Renal pelvis (tissue), 1 donor: ENCODE measurements at regions not wholly inside any gene's neighbourhood (a gene's known extent, or its start where the extent isn't known, plus 50 kb on each side); places are given as distances from the start of the nearest gene placed in this dataset.

Experiments used
- DNase-seq: peaks from one replicate; pipeline ENCODE4 v3.0.0-alpha.2; 2013

DNA sequence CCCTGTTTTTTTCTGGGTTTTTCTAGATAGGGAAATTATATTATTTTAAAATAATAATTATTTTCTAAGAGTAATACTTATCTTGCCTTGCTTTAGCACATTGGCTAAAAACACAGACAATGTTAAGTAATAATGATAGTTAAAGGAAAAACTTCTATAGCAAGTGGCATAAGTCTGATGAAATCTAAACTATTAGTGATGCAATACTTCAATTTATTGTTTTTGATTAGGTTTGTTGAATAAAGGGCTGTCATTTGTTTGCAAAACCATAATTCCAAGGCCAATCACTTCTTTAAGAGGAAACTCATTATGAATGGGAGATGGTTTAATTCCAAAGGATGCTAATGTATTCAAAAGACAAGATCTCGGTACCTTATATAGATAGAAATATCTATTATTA is 293.8 kb upstream of the FBXL7 start:
- DNase-seq = no peak

DNA sequence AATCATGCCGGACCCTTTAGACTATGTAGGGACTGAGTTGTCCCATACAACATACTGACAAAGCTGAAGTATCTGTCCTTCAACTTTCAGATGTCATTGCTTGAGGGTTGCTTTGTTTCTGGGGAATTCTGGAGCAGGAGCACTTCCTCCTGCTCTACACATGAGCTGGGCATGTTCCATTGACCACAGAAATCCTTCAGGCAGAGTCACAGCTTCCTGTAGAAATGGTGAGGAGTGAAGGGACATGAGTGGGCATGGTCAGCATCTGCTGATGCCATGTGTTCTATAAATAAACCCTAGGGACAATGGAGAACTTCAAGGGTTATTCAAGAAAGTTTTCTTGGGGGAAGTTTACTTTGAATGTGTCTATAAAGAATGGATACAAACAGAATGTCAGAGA is 296.6 kb upstream of the FBXL7 start:
- DNase-seq = no peak

- no peak for DNase-seq
Measured at GRCh38 chr5:15191012-15191411, 309.0 kb upstream of the FBXL7 start.

- no peak for DNase-seq
Measured at GRCh38 chr5:15183520-15183919, 311.9 kb upstream of the ANKH start.

DNA sequence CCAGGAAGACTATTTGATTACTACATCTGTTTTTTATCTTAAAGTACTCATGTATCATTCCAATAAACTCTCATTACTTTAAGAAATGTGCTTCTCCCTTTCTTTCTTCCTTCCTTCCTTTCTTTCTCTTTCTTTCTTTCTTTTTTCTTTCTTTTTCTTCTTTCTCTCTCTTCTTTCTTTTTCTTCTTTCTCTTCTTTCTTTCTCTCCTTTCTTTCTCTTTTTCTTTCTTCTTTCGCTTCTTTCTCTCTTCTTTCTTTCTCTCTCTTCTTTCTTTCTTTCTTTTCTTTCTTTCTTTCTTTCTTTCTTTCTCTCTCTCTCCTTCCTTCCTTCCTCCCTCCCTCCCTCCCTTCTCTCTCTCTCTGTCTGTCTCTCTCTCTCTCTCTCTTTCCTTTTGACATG is 298.6 kb upstream of the ANKH start:
- DNase-seq = no peak

DNA sequence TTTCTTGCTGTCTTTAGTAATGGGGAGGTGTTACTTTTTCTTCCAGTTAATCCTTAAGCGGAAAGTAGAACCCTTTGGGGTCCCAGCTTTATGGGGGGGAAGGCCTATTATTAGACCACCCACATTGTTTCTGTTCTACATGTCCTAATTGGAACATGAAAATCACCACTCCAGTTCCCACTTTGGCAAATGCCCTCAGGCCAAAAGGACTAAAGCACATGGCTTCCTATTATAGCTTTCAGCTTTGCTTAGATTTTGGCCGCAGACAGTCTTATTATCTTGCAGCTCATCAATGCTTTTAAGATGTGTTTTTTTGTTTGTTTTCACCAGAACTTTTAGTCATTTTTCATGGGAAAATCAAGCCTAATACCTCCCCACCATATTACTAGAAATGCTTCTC is 296.8 kb upstream of the ANKH start:
- no peak for DNase-seq

- no peak for DNase-seq
Measured at GRCh38 chr5:15160091-15160490, 288.5 kb upstream of the ANKH start.

DNA sequence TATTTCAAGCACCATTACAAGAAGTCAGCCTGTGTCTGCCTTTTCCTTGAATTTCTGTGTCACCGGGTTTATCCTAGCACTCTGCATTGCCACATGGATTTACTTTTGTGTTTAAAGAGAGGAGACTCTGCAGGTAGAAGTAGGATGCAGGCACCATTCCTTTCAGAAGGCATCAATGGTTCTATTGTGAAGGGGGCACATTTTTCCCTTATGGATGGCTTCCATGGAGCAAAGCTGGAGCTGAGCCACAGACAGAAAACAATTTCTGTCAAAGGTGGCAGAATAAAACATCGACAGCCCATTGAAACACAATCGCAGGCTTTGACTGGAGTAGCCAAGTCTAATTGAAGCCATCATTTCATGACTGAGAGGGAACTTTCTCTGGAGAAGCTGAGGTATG is 288.0 kb upstream of the ANKH start:
- DNase-seq = no peak

- DNase-seq = no peak
Measured at GRCh38 chr5:15142458-15142857, 270.9 kb upstream of the ANKH start.

GRCh38 chr5:15137414-15137813 is 265.8 kb upstream of the ANKH start:
- DNase-seq = no peak

DNA sequence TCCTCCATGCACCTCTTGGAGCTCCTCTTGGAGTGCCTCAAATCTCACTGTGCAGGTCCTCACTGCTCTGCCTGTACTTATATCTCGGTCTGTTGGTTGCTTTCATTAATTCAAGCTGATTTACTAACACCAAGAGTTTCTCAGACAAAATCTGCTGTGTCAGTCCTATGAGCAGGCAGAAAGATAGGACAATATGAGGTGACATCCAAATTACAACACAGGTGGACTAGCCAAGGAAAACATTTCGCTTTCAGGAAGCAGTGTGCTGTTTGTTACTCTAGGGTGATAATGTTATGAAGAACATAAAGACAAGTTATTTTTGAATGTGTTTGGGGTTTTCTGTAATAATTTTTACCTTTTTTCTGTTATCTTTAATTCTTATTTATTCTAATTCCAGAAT is 264.1 kb upstream of the ANKH start:
- DNase-seq = no peak

- DNase-seq = no peak
Measured at GRCh38 chr5:15133456-15133965, 261.9 kb upstream of the ANKH start.

DNA sequence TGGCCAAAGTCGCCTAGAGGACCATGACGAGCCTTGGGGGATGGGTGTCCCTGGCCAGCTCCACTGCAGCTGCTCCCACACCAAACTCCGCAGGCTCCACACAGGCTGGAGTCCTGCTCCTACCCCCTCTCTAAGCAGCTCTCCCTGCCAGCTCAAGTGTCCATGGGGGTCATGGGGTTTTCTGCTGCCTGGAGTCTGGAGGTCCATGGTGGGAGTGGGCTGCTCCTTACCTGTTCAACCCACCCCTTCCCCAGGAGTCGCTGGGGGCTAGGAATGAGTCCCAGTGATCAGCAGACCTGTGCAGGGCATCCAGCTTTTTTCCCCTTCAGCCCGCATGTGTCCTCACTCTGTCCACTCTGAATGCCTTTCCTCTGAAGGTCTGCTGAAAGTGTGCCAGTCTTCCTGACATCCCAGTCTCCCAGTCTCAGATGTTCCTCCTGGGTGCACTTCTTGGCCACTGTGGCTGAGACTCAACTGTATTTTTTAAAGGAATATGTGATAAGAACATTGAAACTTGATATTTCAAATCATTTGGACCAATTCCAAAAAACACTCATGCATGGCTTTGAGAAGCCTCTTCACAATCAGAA is 261.3 kb upstream of the ANKH start:
- no peak for DNase-seq

- DNase-seq = no peak
Measured at GRCh38 chr5:15131909-15132308, 260.3 kb upstream of the ANKH start.

DNA sequence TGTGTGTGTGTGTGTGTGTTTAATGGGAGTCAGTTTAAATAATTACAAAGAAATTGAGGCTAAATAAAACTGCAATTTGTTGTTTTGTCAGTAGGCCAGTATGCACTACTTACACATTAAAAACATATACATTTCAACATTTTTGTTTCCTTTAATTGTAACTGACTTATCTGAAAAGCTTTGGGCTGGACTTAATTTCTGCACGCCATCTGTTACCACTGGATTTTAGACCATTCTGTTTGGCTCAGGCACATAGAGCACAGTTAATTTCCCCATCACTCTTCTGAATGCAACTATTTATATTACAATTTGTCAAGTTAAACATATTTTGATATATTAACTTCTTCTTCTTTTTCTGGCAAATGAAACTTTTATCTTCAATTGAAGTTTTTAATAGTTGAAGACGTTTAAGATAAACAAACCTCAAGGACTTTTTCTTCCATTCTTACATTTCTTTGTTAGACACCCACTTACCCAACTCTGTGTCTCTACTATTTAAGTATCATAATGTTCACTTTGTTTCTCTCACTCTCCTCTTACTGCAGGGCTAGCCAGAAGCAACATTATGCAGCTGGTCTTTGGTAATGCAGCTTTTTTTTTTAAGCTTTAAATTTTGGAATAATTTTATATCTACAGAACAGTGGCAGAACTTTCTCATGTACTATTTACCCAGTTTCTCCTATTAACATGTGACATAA is 253.4 kb upstream of the ANKH start:
- peak; percentile 4 for DNase-seq

GRCh38 chr5:15124461-15124860 is 252.9 kb upstream of the ANKH start:
- no peak for DNase-seq

DNA sequence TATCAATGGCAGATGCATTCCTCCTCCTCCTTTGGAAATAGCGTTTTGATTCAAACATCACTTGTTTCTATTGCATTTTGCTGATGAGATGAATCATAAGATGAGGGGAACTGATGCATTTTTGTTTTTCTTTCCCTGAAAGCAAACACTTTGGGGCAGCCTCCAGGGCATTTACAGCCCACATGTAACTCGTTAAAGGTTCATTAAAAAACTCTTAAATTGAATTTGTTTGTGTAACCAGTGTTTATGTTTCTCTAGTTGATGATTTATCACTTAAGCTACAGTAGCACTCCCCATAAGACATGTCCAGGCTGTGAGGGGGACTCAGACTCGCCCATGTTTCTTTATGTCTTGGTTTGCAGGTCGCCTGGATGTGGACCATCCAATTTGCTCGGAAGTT is 246.1 kb upstream of the ANKH start:
- peak; percentile 29 for DNase-seq

- DNase-seq = no peak
Measured at GRCh38 chr5:15116996-15117395, 245.4 kb upstream of the ANKH start.

DNA sequence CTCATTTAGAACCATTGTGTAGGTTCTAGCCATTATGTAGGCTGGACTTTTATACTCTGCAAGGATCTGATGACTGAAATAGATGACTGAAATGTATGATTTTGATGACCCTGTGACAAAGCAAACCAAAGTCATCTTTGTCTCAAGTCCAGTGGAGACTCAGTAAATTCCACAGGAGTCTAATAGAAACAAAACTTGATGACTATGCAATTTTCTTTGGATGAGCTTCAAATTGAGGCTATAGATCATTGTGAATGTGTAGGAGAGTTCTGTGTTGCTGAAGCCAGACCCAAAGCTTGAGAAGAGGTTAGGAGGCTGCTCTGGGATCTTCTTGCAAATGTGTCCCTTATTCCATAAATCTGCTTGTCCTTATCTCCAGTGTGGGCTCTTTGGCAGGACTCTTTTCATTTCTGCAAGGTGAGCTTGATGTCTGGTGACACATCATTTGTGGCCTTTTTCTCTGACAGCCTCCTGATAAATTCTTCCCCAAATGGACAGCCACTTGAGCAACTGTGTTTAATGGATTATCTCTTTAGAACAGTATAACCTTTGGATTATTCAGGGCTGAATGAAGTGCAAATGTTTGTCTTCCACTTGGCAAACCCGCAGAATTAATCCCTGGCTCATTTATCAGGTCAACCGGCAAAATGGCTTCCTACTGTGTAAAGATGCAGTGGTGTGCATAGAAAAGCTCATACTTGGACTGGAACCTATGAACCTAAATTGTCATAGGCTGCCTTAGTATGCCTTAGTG is 235.1 kb upstream of the ANKH start:
- DNase-seq = no peak

GRCh38 chr5:15105799-15106393 is 234.3 kb upstream of the ANKH start:
- DNase-seq = peak; percentile 53

- no peak for DNase-seq
Measured at GRCh38 chr5:15103864-15104263, 232.3 kb upstream of the ANKH start.

- no peak for DNase-seq
Measured at GRCh38 chr5:15103130-15103529, 231.6 kb upstream of the ANKH start.

DNA sequence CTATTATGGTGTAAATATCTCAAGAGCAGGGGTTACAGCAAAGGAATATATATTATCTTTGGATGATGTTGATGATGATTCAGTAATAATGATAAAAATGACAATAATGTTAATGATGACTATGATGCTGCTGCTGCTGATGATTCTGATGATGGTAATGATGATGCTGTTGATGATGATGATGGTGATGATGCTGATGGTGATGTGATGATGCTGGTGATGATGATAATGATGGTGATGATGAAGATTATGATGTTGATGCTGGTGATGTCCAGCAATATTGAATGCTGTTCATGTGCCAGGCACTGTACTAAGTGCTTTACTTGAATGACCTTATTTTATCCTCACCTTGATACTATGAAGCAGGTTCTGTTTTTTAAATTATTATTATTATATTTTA is 226.0 kb upstream of the ANKH start:
- DNase-seq = no peak
